ENCODE measurements at regions not wholly inside any gene's neighbourhood (a gene's known extent, or its start where the extent isn't known, plus 50 kb on each side); places are given as distances from the start of the nearest gene placed in this dataset.
"Not testable (repeated sequence)": the region's sequence is repeated elsewhere in the genome, so short reads cannot be mapped to it uniquely, and the experiment has no call there.

- DNase-seq (ENCODE audit: insufficient read length, low spot score) = no peak
- no peak for FAIRE-seq
- TF ChIP-seq TAF1 (IDR thresholded peaks at IDR 0.05; ENCODE audit: low read depth, low read length) (no peak), POLR2A (IDR thresholded peaks at IDR 0.05; ENCODE audit: low read depth, low read length) (no peak), PAX5 (IDR thresholded peaks at IDR 0.05; ENCODE audit: insufficient read depth, low read length, severe bottlenecking) (no peak)
These were observed 117.1 kb upstream of the ANTXRL start for GRCh38 chr10:46169736-46170135.

DNA sequence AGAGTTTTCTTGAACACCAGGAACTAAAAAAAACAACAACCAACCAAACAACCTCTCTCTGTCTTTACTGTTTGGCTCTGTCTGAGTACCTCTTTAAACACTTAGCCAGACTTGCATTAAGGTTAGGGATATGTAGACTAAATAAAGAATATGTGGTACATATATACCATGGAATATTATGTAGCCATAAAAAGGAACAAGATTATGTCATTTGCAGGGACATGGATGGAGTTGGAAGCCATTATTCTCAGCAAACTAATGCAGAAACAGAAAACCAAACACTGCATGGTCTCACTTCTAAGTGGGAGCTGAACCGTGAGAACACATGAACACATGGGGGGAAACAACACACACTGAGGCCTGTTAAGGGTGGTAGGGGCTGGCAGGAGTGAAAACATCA, 116.0 kb upstream of the ANTXRL start:
- TF ChIP-seq POLR2A (IDR thresholded peaks at IDR 0.05; ENCODE audit: low read depth, low read length) (no peak), PAX5 (IDR thresholded peaks at IDR 0.05; ENCODE audit: insufficient read depth, low read length, severe bottlenecking) (no peak), SPI1 (IDR thresholded peaks at IDR 0.05; ENCODE audit: low read depth, low read length) (no peak), POLR2AphosphoS5 (IDR thresholded peaks at IDR 0.05; ENCODE audit: low read depth, low read length) (no peak), POU2F2 (IDR thresholded peaks at IDR 0.05; ENCODE audit: low read depth, low read length) (no peak), TAF1 (IDR thresholded peaks at IDR 0.05; ENCODE audit: low read depth, low read length) (no peak)
- DNase-seq (ENCODE audit: insufficient read length, low spot score) (no peak), FAIRE-seq (no peak)

DNA sequence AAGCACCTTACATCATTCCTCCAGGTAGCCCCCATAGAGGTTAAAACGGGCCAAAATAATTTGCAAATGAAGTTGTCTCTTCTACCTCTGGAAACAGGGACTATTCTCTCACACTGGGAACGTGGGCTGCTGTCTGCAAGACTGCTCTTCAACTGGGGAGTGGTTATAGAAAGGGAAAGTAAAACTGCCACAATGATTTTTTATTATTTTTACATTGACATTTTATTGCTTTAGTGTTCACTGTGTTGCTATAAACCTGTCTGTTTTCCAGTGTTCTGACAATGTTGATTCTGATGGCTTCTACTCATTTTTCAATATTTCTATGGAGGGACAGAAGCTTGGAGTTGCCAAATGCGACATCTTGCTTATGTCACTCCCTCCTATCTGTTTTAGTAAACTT, 115.1 kb upstream of the ANTXRL start:
- DNase-seq (ENCODE audit: insufficient read length, low spot score) (no peak), FAIRE-seq (no peak)
- no peak for TF ChIP-seq TAF1 (IDR thresholded peaks at IDR 0.05; ENCODE audit: low read depth, low read length)
- no peak for TF ChIP-seq POLR2AphosphoS5 (IDR thresholded peaks at IDR 0.05; ENCODE audit: low read depth, low read length)
- no peak for TF ChIP-seq SPI1 (IDR thresholded peaks at IDR 0.05; ENCODE audit: low read depth, low read length)
- TF ChIP-seq POLR2A (IDR thresholded peaks at IDR 0.05; ENCODE audit: low read depth, low read length) = no peak
- TF ChIP-seq PAX5 (IDR thresholded peaks at IDR 0.05; ENCODE audit: insufficient read depth, low read length, severe bottlenecking) = no peak
- TF ChIP-seq POU2F2 (IDR thresholded peaks at IDR 0.05; ENCODE audit: low read depth, low read length) = no peak

DNA sequence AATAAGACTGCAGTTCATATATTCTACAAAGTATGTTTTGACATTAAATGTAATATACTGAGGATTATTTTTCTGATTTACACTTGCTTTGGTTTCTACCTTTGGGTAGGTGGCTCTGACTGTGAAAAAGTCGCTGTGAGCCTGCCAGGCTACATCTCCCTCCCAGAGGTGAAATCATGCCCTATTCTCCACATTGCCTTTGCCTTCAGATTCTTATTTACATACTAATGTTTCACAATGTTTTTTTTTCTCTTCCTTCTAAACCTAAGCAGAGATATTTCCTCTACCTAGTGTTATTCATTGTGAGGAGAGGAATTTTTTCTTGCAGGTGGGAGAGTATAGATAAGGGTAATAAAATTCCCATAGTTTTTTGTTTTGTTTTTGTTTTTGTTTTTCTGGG, 111.5 kb upstream of the ANTXRL start:
- TF ChIP-seq TAF1 (IDR thresholded peaks at IDR 0.05; ENCODE audit: low read depth, low read length) = no peak
- TF ChIP-seq POU2F2 (IDR thresholded peaks at IDR 0.05; ENCODE audit: low read depth, low read length) = no peak
- TF ChIP-seq POLR2AphosphoS5 (IDR thresholded peaks at IDR 0.05; ENCODE audit: low read depth, low read length) = no peak
- TF ChIP-seq PAX5 (IDR thresholded peaks at IDR 0.05; ENCODE audit: insufficient read depth, low read length, severe bottlenecking) = no peak
- TF ChIP-seq SPI1 (IDR thresholded peaks at IDR 0.05; ENCODE audit: low read depth, low read length) = no peak
- TF ChIP-seq POLR2A (IDR thresholded peaks at IDR 0.05; ENCODE audit: low read depth, low read length) = no peak
- no peak for DNase-seq (ENCODE audit: insufficient read length, low spot score)
- no peak for FAIRE-seq

DNA sequence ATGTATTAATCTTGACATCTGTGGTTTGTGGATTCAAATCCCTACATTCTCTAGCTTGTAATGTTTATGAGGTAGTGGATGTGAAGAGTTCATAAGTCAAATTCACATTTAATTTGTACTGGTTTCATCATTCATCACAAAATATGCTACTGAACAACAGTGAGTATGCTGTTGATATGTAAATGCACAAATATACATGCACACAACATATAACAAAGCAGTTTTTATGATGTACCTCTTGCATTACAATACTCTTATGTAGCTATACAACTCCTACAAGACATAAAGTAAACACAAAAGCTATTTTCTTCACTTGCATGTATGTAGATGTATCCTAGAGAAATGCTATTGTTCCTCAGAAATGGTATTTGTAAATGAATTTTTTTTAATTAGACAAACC, 111.0 kb upstream of the ANTXRL start:
- FAIRE-seq (no peak), DNase-seq (ENCODE audit: insufficient read length, low spot score) (no peak)
- TF ChIP-seq TAF1 (IDR thresholded peaks at IDR 0.05; ENCODE audit: low read depth, low read length) (no peak), POLR2AphosphoS5 (IDR thresholded peaks at IDR 0.05; ENCODE audit: low read depth, low read length) (no peak), PAX5 (IDR thresholded peaks at IDR 0.05; ENCODE audit: insufficient read depth, low read length, severe bottlenecking) (no peak), POU2F2 (IDR thresholded peaks at IDR 0.05; ENCODE audit: low read depth, low read length) (no peak), POLR2A (IDR thresholded peaks at IDR 0.05; ENCODE audit: low read depth, low read length) (no peak), SPI1 (IDR thresholded peaks at IDR 0.05; ENCODE audit: low read depth, low read length) (no peak)

DNA sequence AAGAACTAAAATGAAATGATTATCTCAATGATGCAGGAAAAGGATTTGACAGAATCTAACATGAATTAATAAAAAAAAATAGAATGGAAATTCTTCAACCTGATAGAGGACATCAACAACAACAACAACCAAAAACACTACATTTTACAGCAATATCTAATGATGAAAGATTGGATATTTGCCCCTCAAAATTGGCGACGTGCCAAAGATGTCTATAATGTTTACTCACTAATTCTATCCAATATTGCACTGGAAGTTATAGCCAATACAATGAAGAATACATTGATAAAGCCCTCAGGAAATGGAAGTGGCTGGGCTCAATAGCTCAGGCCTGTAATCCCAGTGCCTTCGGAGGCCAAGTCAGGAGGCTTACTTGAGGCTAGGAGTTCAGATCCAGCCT, 99.4 kb upstream of the ANTXRL start:
- not testable (repeated sequence) for DNase-seq (ENCODE audit: insufficient read length, low spot score); FAIRE-seq

- no peak for TF ChIP-seq POLR2AphosphoS5 (IDR thresholded peaks at IDR 0.05; ENCODE audit: low read depth, low read length)
- TF ChIP-seq POU2F2 (IDR thresholded peaks at IDR 0.05; ENCODE audit: low read depth, low read length) = no peak
- no peak for TF ChIP-seq SPI1 (IDR thresholded peaks at IDR 0.05; ENCODE audit: low read depth, low read length)
- no peak for TF ChIP-seq TAF1 (IDR thresholded peaks at IDR 0.05; ENCODE audit: low read depth, low read length)
- no peak for TF ChIP-seq PAX5 (IDR thresholded peaks at IDR 0.05; ENCODE audit: insufficient read depth, low read length, severe bottlenecking)
- no peak for TF ChIP-seq POLR2A (IDR thresholded peaks at IDR 0.05; ENCODE audit: low read depth, low read length)
- DNase-seq (ENCODE audit: insufficient read length, low spot score) (no peak), FAIRE-seq (no peak)
These were observed 89.7 kb upstream of the ANTXRL start for GRCh38 chr10:46197050-46197449.

DNA sequence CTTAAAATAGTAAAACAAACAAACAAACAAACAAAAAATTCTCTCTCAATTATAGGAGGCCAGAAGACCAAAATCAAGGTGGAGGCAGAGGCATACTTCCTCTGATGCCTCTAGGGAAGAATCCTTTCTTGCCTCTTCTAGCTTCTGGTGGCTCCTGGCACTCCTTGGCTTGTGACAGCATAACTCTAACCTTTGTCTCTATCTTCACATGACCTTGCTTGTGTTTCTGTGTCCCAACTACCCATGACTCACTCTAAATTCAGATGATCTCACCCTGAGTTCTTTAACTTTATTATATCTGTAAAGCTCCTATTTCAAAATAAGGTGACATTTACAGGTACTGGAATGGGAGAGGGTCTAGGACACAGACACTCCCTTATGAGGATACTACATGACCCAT, 88.3 kb upstream of the ANTXRL start:
- FAIRE-seq (no peak), DNase-seq (ENCODE audit: insufficient read length, low spot score) (no peak)
- TF ChIP-seq POU2F2 (IDR thresholded peaks at IDR 0.05; ENCODE audit: low read depth, low read length) (no peak), POLR2AphosphoS5 (IDR thresholded peaks at IDR 0.05; ENCODE audit: low read depth, low read length) (no peak), TAF1 (IDR thresholded peaks at IDR 0.05; ENCODE audit: low read depth, low read length) (no peak), PAX5 (IDR thresholded peaks at IDR 0.05; ENCODE audit: insufficient read depth, low read length, severe bottlenecking) (no peak), SPI1 (IDR thresholded peaks at IDR 0.05; ENCODE audit: low read depth, low read length) (no peak), POLR2A (IDR thresholded peaks at IDR 0.05; ENCODE audit: low read depth, low read length) (no peak)

DNA sequence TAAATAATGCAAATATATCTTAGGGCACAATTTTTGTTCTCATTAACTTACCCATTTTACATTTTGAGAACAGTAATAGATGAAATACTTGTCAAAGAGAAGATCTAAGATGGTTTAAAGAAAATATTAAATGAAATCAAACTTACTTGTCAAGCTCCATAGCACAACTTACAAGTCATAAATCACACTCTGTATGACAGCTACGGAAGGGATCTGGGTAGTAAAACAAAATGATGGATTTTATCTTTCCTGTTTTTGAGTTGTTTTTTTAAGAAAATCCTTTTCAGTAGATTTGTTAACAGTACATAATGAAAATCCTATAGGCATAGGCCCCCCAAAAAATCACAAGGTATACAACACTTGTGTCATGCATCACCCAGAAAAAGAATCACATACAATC, 84.4 kb upstream of the ANTXRL start:
- not testable (repeated sequence) for FAIRE-seq; DNase-seq (ENCODE audit: insufficient read length, low spot score)

GRCh38 chr10:46204482-46205102, 82.2 kb upstream of the ANTXRL start:
- not testable (repeated sequence) for DNase-seq (ENCODE audit: insufficient read length, low spot score); FAIRE-seq

- DNase-seq (ENCODE audit: insufficient read length, low spot score); FAIRE-seq: not testable (repeated sequence)
These were observed 76.4 kb upstream of the ANTXRL start for GRCh38 chr10:46210427-46210826.

All from GM12891 (cell line).